H1 (cell line): ENCODE measurements at regions not wholly inside any gene's neighbourhood (a gene's known extent, or its start where the extent isn't known, plus 50 kb on each side); places are given as distances from the start of the nearest gene placed in this dataset.

ENCODE experiments used
- CTCF ChIA-PET: fragments of 300-600 bp; sonication (Branson Sonifier 250); formaldehyde crosslinking; loops from one replicate; lab custom pipeline; 2021; ENCODE audit not compliant: partially characterized antibody; lab: Charles Lee
- POLR2A ChIA-PET: fragments of 300-600 bp; sonication (Branson Sonifier 250); formaldehyde crosslinking; loops from one replicate; lab custom pipeline; 2021; ENCODE audit warnings: inconsistent platforms; ENCODE audit not compliant: partially characterized antibody; lab: Charles Lee
- DNase-seq, 2 experiments: peaks; one replicate each; pipeline versions ENCODE4 v3.0.0 to v3.0.0-alpha.2; 2010 to 2022; ENCODE audit warnings: low spot score in 2 of 2, low read depth in 1 of 2, mixed read lengths in 1 of 2
- FAIRE-seq: peaks from 2 replicates; lab custom pipeline; 2011; peaks lifted over from hg19 to GRCh38; lab: Jason Lieb, UNC
- H2AFZ ChIP-seq: 2 replicates; pipeline ENCODE4 v1.8.1; 2012; ENCODE audit warnings: low read length, inconsistent platforms
- H2AK5ac ChIP-seq: 2 replicates; pipeline ENCODE4 v1.6.1; 2013; ENCODE audit warnings: low read depth, low read length
- H2BK120ac ChIP-seq: replicated peaks from 2 replicates; pipeline ENCODE3; 2013; ENCODE audit warnings: low read depth, low read length, inconsistent platforms
- H2BK12ac ChIP-seq: 2 replicates; pipeline ENCODE4 v1.6.1; 2013; ENCODE audit warnings: low read depth, low read length
- H2BK15ac ChIP-seq: 2 replicates; pipeline ENCODE4 v1.6.1; 2013; ENCODE audit warnings: low read length
- H2BK20ac ChIP-seq: 2 replicates; pipeline ENCODE4 v1.6.1; 2013; ENCODE audit warnings: low read length
- H2BK5ac ChIP-seq: 2 replicates; pipeline ENCODE4 v1.6.1; 2013; ENCODE audit warnings: low read depth, low read length
- H3K14ac ChIP-seq: 2 replicates; pipeline ENCODE4 v1.6.1; 2013; ENCODE audit warnings: inconsistent platforms; ENCODE audit not compliant: insufficient read length
- H3K18ac ChIP-seq: 2 replicates; pipeline ENCODE4 v1.6.1; 2013; ENCODE audit warnings: low read length; ENCODE audit errors: extremely low read depth
- H3K23ac ChIP-seq: 2 replicates; pipeline ENCODE4 v1.6.1; 2013; ENCODE audit warnings: inconsistent platforms; ENCODE audit not compliant: insufficient read length
- H3K23me2 ChIP-seq: 2 replicates; pipeline ENCODE4 v1.6.1; 2013; ENCODE audit warnings: low read depth, low read length
- H3K27ac ChIP-seq: 2 replicates; pipeline ENCODE4 v1.6.1; 2011; ENCODE audit warnings: low read depth, low read length, inconsistent platforms
- H3K27me3 ChIP-seq, 4 experiments: replicated peaks in 1 of 4; 1 replicate in 1 of 4; 2 replicates in 3 of 4; pipeline versions ENCODE4 v1.6.1 to v1.8.1; 2011 to 2013; ENCODE audit warnings: low read length in 3 of 4, mild to moderate bottlenecking in 3 of 4, inconsistent platforms in 2 of 4, mixed read lengths in 2 of 4, moderate library complexity in 1 of 4; ENCODE audit not compliant: control insufficient read depth in 3 of 4, insufficient read depth in 3 of 4; ENCODE audit errors: extremely low read depth in 1 of 4
- H3K36me3 ChIP-seq, 4 experiments: 2 replicates each; pipeline versions ENCODE4 v1.6.1 to v1.8.1; 2011 to 2013; ENCODE audit warnings: mild to moderate bottlenecking in 4 of 4, low read length in 3 of 4, moderate library complexity in 2 of 4, control low read depth in 1 of 4, inconsistent platforms in 1 of 4; ENCODE audit not compliant: insufficient read depth in 4 of 4, control insufficient read depth in 2 of 4
- H3K4ac ChIP-seq: replicated peaks from 2 replicates; pipeline ENCODE3; 2013; ENCODE audit warnings: low read length, low read depth, mixed read lengths, inconsistent platforms; ENCODE audit not compliant: insufficient read length
- H3K4me1 ChIP-seq, 4 experiments: replicated peaks in 1 of 4; 1 replicate in 1 of 4; 2 replicates in 3 of 4; pipeline versions ENCODE4 v1.6.1 to v1.8.1; 2011 to 2013; ENCODE audit warnings: low read length in 3 of 4, inconsistent platforms in 2 of 4, mixed read lengths in 1 of 4; ENCODE audit not compliant: insufficient read depth in 4 of 4, control insufficient read depth in 3 of 4
- H3K4me2 ChIP-seq, 2 experiments: 2 replicates each; pipeline versions ENCODE4 v1.6.1 to v1.8.1; 2011 to 2013; ENCODE audit warnings: low read depth in 2 of 2, low read length in 2 of 2, control low read depth in 1 of 2, inconsistent platforms in 1 of 2, mild to moderate bottlenecking in 1 of 2; ENCODE audit not compliant: insufficient read depth in 1 of 2
- H3K4me3 ChIP-seq, 4 experiments: fragments of 200-600, 300-600 bp in 1 of 4; sonication (generic), shearing (Covaris generic), sonication (Bioruptor Twin) in 1 of 4; 2 replicates each; pipeline versions ENCODE4 v1.5.1 to v1.8.1; 2011 to 2016; ENCODE audit warnings: low read length in 4 of 4, low read depth in 3 of 4, control low read depth in 2 of 4, inconsistent platforms in 2 of 4, mild to moderate bottlenecking in 2 of 4, mixed read lengths in 1 of 4, moderate library complexity in 1 of 4; ENCODE audit not compliant: insufficient read depth in 2 of 4; ENCODE audit errors: extremely low read depth in 1 of 4
- H3K56ac ChIP-seq: replicated peaks from 2 replicates; pipeline ENCODE3; 2013; ENCODE audit warnings: low read depth, mild to moderate bottlenecking, mixed read lengths, low read length, inconsistent platforms; ENCODE audit not compliant: insufficient read length
- H3K79me1 ChIP-seq: 2 replicates; pipeline ENCODE4 v1.6.1; 2013; ENCODE audit warnings: low read depth, low read length, control low read depth
- H3K79me2 ChIP-seq, 2 experiments: 2 replicates each; pipeline versions ENCODE4 v1.6.1 to v1.8.1; 2012 to 2013; ENCODE audit warnings: low read length in 2 of 2, mild to moderate bottlenecking in 2 of 2, inconsistent platforms in 1 of 2; ENCODE audit not compliant: insufficient read depth in 2 of 2, control insufficient read depth in 1 of 2
- H3K9ac ChIP-seq, 4 experiments: replicated peaks in 1 of 4; 1 replicate in 1 of 4; 2 replicates in 3 of 4; pipeline versions ENCODE4 v1.6.1 to v1.8.1; 2011 to 2013; ENCODE audit warnings: low read depth in 3 of 4, low read length in 3 of 4, control low read depth in 2 of 4, mild to moderate bottlenecking in 2 of 4, moderate library complexity in 2 of 4, inconsistent platforms in 1 of 4; ENCODE audit errors: extremely low read depth in 1 of 4
- H3K9me3 ChIP-seq, 2 experiments: 2 replicates each; pipeline versions ENCODE4 v1.6.1 to v1.8.1; 2012 to 2013; ENCODE audit warnings: mild to moderate bottlenecking in 2 of 2, moderate library complexity in 2 of 2, control low read depth in 1 of 2, inconsistent platforms in 1 of 2, low read depth in 1 of 2, low read length in 1 of 2, mixed read lengths in 1 of 2; ENCODE audit not compliant: insufficient read depth in 2 of 2
- H4K20me1 ChIP-seq, 2 experiments: replicated peaks in 1 of 2; 2 replicates each; pipeline versions ENCODE3 to v1.8.1; 2011 to 2013; ENCODE audit warnings: inconsistent platforms in 2 of 2, low read length in 2 of 2, mild to moderate bottlenecking in 1 of 2; ENCODE audit not compliant: insufficient read depth in 2 of 2, control insufficient read depth in 1 of 2
- H4K5ac ChIP-seq: 2 replicates; pipeline ENCODE4 v1.6.1; 2013; ENCODE audit warnings: low read length, low read depth, mixed read lengths, inconsistent platforms; ENCODE audit not compliant: insufficient read length
- H4K8ac ChIP-seq: 2 replicates; pipeline ENCODE4 v1.8.0; 2013; ENCODE audit warnings: mild to moderate bottlenecking, moderate library complexity, low read length, inconsistent platforms; ENCODE audit not compliant: insufficient read depth; ENCODE audit errors: extremely low read depth
- H4K91ac ChIP-seq: replicated peaks from 2 replicates; pipeline ENCODE3; 2013; ENCODE audit warnings: low read length, mixed read lengths, inconsistent platforms; ENCODE audit not compliant: insufficient read length
- ASH2L ChIP-seq: fragments of 200-600, 300-600 bp; sonication (generic); IDR thresholded peaks from one replicate; pipeline ENCODE4 v1.7.1; 2017; ENCODE audit warnings: low read length
- CTCF ChIP-seq, 3 experiments: IDR thresholded peaks; 1 replicate in 2 of 3; 2 replicates in 1 of 3; pipeline versions ENCODE4 v1.5.1 to v1.6.1; 2011; ENCODE audit warnings: low read length in 3 of 3, mild to moderate bottlenecking in 3 of 3, inconsistent platforms in 2 of 3, low read depth in 1 of 3, moderate library complexity in 1 of 3; ENCODE audit not compliant: insufficient read depth in 1 of 3; ENCODE audit errors: control extremely low read depth in 1 of 3
- MAX ChIP-seq: IDR thresholded peaks from 2 replicates; pipeline ENCODE4 v1.6.1; 2012; ENCODE audit warnings: inconsistent platforms
- TAF7 ChIP-seq: optimal IDR thresholded peaks from 2 replicates; pipeline ENCODE3; 2011; ENCODE audit warnings: low read depth, mild to moderate bottlenecking, inconsistent platforms, low read length, moderate library complexity, borderline replicate concordance
- WGBS, 2 experiments: shearing (Covaris generic) in 1 of 2; methylation state at CpG; one replicate each; pipeline versions ENCODE4 v1.1.6 to v1.1.7; 2013 to 2015; ENCODE audit warnings: low lambda C conversion rate in 2 of 2, mixed read lengths in 2 of 2, inconsistent platforms in 1 of 2, low coverage in 1 of 2, missing lambda C conversion rate in 1 of 2; ENCODE audit not compliant: insufficient replicate concordance in 2 of 2, insufficient coverage in 1 of 2, insufficient read length in 1 of 2; ENCODE audit errors: extremely low coverage in 1 of 2, missing lambda C conversion rate in 1 of 2; 5-methylcytosine and 5-hydroxymethylcytosine counted together

- H3K56ac ChIP-seq: no peak overlapping the region
- no peak overlapping the region for H4K91ac ChIP-seq
- H3K9ac ChIP-seq: no peak overlapping the region
- TF ChIP-seq TAF7: no peak
- no peak for TF ChIP-seq CTCF (IDR thresholded peaks at IDR 0.05; ENCODE audit: control extremely low read depth in 1 of 3, insufficient read depth in 1 of 3, low read depth in 1 of 3, low read length in 3 of 3)
- no peak for TF ChIP-seq MAX
- no peak for TF ChIP-seq ASH2L
- H3K9me3 ChIP-seq: no peaks in the 10 kb centered on the region
- H3K14ac ChIP-seq: no peak overlapping the region
- DNase-seq: no peak
- no peak overlapping the region for H3K4me3 ChIP-seq
- H2BK15ac ChIP-seq: no peak overlapping the region
- H3K27ac ChIP-seq: no peak overlapping the region
- H4K8ac ChIP-seq: no peak overlapping the region
- no peak overlapping the region for H2BK120ac ChIP-seq
- H3K79me1 ChIP-seq: no peaks in the 10 kb centered on the region
- H3K18ac ChIP-seq: no peak overlapping the region
- no peak overlapping the region for H3K4me2 ChIP-seq
- H3K79me2 ChIP-seq: no peaks in the 10 kb centered on the region
- no peak for FAIRE-seq
- no peak overlapping the region for H2BK5ac ChIP-seq
- WGBS, 2 experiments: 91% methylated on average over 7 of the region's 7 CpGs; no CpG with 5 or more reads in 1 of the 2 experiments
- no peak overlapping the region for H2BK12ac ChIP-seq
- no peaks in the 10 kb centered on the region for H3K36me3 ChIP-seq
- no peak overlapping the region for H4K5ac ChIP-seq
- no peak overlapping the region for H2AK5ac ChIP-seq
- H2AFZ ChIP-seq: no peak overlapping the region
- no peak overlapping the region for H2BK20ac ChIP-seq
- CTCF ChIA-PET: interaction anchor here (0.7 to 2.4 kb wide), 5 partner anchors 10 to 240 kb away, joined by 3 to 12 read pairs (median 3); no protein-coding TSS in a partner anchor
- H3K23me2 ChIP-seq: no peaks in the 10 kb centered on the region
- H3K4me1 ChIP-seq: no peaks in the 10 kb centered on the region
- H3K27me3 ChIP-seq: no peaks in the 10 kb centered on the region
- H3K23ac ChIP-seq: no peak overlapping the region
- H3K4ac ChIP-seq: no peak overlapping the region
- POLR2A ChIA-PET: no interaction called here
- H4K20me1 ChIP-seq: no peaks in the 10 kb centered on the region
These were observed 433.9 kb downstream of the GLRX3 start for GRCh38 chr10:130570074-130570473.
